Progenitor cell of endocrine pancreas (in vitro differentiated cells): ENCODE measurements at regions not wholly inside any gene's neighbourhood (a gene's known extent, or its start where the extent isn't known, plus 50 kb on each side); places are given as distances from the start of the nearest gene placed in this dataset.

Experiments
- DNase-seq: peaks from one replicate; pipeline ENCODE4 v3.0.0; 2021; ENCODE audit warnings: low spot score; ENCODE audit not compliant: unreplicated experiment
- H3K27ac Mint-ChIP-seq: 2 replicates; pipeline ENCODE4 v1.8.0; 2021; ENCODE audit warnings: mild to moderate bottlenecking, moderate library complexity, mixed read lengths
- H3K27me3 Mint-ChIP-seq: 2 replicates; pipeline ENCODE4 v1.8.0; 2021; ENCODE audit warnings: mixed read lengths
- H3K36me3 Mint-ChIP-seq: 2 replicates; pipeline ENCODE4 v1.8.0; 2022; ENCODE audit warnings: mixed read lengths; ENCODE audit not compliant: insufficient read depth
- H3K4me1 Mint-ChIP-seq: 2 replicates; pipeline ENCODE4 v1.8.0; 2021; ENCODE audit warnings: low read depth, mixed read lengths
- H3K4me3 Mint-ChIP-seq: 2 replicates; pipeline ENCODE4 v1.8.0; 2021; ENCODE audit warnings: low read depth, mild to moderate bottlenecking, moderate library complexity, mixed read lengths
- H3K9me3 Mint-ChIP-seq: 2 replicates; pipeline ENCODE4 v1.8.0; 2021; ENCODE audit warnings: low read depth, mixed read lengths
- TF ChIP-seq, protein P1 (sequence below): fragments of 200-600 bp; sonication (generic); IDR thresholded peaks from one replicate; pipeline ENCODE4 v1.5.0; 2021; ENCODE audit warnings: antibody characterized with exemption, mild to moderate bottlenecking; ENCODE audit not compliant: unreplicated experiment

DNA sequence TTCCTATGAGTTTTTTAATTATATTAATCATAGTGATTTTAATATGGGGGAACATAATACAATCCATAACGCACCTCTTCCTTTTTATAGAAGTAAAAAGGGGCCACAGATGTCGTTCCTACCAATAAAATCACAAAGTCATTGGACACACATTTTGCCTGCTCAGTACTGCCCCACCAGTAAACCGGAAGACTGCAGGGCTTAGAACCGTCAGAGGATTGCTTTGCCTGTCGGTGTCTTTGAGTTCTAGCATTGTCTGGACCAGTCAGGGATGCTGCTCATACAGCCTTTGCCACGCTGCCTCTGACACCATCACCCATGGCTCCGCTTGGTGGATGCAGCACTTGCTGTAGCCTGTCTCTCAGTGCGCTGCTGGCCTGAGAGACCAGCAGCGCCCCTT is 853.6 kb downstream of the C6orf118 start:
- TF ChIP-seq, protein P1, sequence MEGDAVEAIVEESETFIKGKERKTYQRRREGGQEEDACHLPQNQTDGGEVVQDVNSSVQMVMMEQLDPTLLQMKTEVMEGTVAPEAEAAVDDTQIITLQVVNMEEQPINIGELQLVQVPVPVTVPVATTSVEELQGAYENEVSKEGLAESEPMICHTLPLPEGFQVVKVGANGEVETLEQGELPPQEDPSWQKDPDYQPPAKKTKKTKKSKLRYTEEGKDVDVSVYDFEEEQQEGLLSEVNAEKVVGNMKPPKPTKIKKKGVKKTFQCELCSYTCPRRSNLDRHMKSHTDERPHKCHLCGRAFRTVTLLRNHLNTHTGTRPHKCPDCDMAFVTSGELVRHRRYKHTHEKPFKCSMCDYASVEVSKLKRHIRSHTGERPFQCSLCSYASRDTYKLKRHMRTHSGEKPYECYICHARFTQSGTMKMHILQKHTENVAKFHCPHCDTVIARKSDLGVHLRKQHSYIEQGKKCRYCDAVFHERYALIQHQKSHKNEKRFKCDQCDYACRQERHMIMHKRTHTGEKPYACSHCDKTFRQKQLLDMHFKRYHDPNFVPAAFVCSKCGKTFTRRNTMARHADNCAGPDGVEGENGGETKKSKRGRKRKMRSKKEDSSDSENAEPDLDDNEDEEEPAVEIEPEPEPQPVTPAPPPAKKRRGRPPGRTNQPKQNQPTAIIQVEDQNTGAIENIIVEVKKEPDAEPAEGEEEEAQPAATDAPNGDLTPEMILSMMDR: peak; percentile 10
- no peak overlapping the region for H3K4me3 Mint-ChIP-seq
- H3K4me1 Mint-ChIP-seq: no peaks in the 10 kb centered on the region
- H3K27me3 Mint-ChIP-seq: no peaks in the 10 kb centered on the region
- no peak for DNase-seq
- H3K9me3 Mint-ChIP-seq: no peaks in the 10 kb centered on the region
- H3K36me3 Mint-ChIP-seq: no peaks in the 10 kb centered on the region
- no peak overlapping the region for H3K27ac Mint-ChIP-seq

GRCh38 chr6:164453835-164454234 is 855.6 kb downstream of the C6orf118 start:
- H3K4me1 Mint-ChIP-seq: no peaks in the 10 kb centered on the region
- TF ChIP-seq, protein P1: no peak
- no peaks in the 10 kb centered on the region for H3K27me3 Mint-ChIP-seq
- H3K4me3 Mint-ChIP-seq: no peak overlapping the region
- no peak for DNase-seq
- no peaks in the 10 kb centered on the region for H3K9me3 Mint-ChIP-seq
- no peak overlapping the region for H3K27ac Mint-ChIP-seq
- no peaks in the 10 kb centered on the region for H3K36me3 Mint-ChIP-seq

DNA sequence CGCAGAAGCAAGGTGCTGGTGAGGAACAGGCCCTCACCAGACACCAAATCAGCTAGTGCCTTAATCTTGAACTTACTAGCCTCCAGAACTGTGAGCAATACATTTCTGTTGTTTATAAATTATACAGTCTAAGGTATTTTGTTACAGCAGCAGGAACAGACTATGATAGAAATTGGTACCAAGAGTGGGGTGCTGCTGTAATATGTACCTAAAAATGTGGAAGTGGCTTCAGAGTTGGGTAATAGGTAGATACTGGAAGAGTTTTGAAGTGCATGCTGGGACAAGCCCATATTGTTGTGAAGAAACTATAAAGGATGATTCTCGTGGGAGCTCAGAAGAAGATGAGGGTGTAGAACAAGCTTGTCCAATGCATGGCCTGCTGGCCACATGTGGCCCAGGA is 866.8 kb downstream of the C6orf118 start:
- Mint-ChIP-seq H3K4me3 (no peak overlapping the region), H3K4me1 (no peaks in the 10 kb centered on the region), H3K9me3 (peaks cover 9% of the 10 kb centered on the region), H3K36me3 (no peaks in the 10 kb centered on the region), H3K27ac (no peak overlapping the region), H3K27me3 (no peaks in the 10 kb centered on the region)
- TF ChIP-seq, protein P1: no peak
- DNase-seq: no peak

DNA sequence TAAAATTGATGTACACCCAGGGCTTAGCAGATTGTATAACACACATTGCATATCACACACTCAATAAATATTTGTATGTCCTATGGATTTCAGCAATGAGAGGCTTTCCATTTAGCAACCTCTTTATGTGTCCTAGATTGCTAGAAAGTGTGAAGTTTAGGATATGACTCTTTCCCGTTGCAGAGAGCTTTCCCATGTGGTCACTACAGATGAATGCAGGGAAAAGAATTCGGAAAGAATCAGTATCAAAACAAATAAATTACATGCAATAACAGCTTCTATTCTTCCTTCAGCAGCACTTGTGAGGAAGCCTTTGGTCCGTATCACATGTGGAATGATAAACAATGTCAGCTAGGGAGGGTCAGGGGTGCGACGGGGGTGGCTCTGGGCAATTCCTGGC is 870.1 kb downstream of the C6orf118 start:
- no peaks in the 10 kb centered on the region for H3K27me3 Mint-ChIP-seq
- H3K9me3 Mint-ChIP-seq: peaks cover 9% of the 10 kb centered on the region
- H3K4me3 Mint-ChIP-seq: no peak overlapping the region
- TF ChIP-seq, protein P1: no peak
- DNase-seq: no peak
- no peaks in the 10 kb centered on the region for H3K36me3 Mint-ChIP-seq
- H3K4me1 Mint-ChIP-seq: peaks cover 2% of the 10 kb centered on the region
- no peak overlapping the region for H3K27ac Mint-ChIP-seq

DNA sequence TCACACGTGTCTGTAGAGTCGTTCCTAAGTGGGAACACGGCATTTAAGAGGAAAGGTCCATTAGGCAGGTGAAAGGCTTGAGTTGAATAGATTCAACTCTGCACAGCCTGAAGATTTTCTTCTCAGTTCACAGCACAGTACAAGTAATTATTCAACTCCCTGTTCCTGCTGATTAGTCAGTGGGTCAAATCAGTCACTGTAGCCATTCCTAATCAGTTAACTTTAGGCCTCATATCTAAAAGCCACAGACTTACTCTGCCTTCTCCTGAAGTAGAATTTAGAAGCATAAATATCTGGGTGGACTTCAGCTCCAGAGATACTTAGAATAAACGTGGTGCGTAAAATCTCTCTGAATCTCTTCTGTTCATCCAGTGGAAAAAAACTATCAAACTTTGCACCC is 872.4 kb downstream of the C6orf118 start:
- TF ChIP-seq, protein P1: no peak
- H3K27ac Mint-ChIP-seq: no peak overlapping the region
- no peak for DNase-seq
- H3K36me3 Mint-ChIP-seq: no peaks in the 10 kb centered on the region
- no peaks in the 10 kb centered on the region for H3K27me3 Mint-ChIP-seq
- no peak overlapping the region for H3K4me3 Mint-ChIP-seq
- H3K9me3 Mint-ChIP-seq: no peaks in the 10 kb centered on the region
- peaks cover 2% of the 10 kb centered on the region for H3K4me1 Mint-ChIP-seq
